ENCODE measurements at regions not wholly inside any gene's neighbourhood (a gene's known extent, or its start where the extent isn't known, plus 50 kb on each side); places are given as distances from the start of the nearest gene placed in this dataset.

GRCh38 chr4:18961266-18961665 is 939.7 kb upstream of the LCORL start:
- no peak overlapping the region for H3K4ac ChIP-seq (ENCODE audit: low read depth, low read length)
- no peaks in the 10 kb centered on the region for H3K27me3 ChIP-seq (ENCODE audit: insufficient read depth, low read length)
- no peak overlapping the region for H2AFZ ChIP-seq (ENCODE audit: insufficient read depth, low read length, poor library complexity)
- H4K8ac ChIP-seq (ENCODE audit: low read depth, low read length) = no peak overlapping the region
- no peak overlapping the region for H3K18ac ChIP-seq (ENCODE audit: low read length)
- H3K4me1 ChIP-seq (ENCODE audit: control insufficient read depth in 1 of 2, insufficient read depth in 2 of 2, low read length in 2 of 2) = no peaks in the 10 kb centered on the region
- no peaks in the 10 kb centered on the region for H3K79me1 ChIP-seq (ENCODE audit: low read length)
- H3K4me3 ChIP-seq (ENCODE audit: low read depth, low read length) = no peak overlapping the region
- H4K91ac ChIP-seq (ENCODE audit: low read depth, low read length) = no peak overlapping the region
- H4K12ac ChIP-seq (ENCODE audit: low read depth, low read length) = no peak overlapping the region
- no peak overlapping the region for H3K23ac ChIP-seq (ENCODE audit: low read length)
- no peak overlapping the region for H3K9ac ChIP-seq (ENCODE audit: low read length)
- no peak overlapping the region for H3K27ac ChIP-seq (ENCODE audit: low read depth, low read length)
- H3K36me3 ChIP-seq (ENCODE audit: control insufficient read depth in 1 of 2, insufficient read depth in 2 of 2, low read length in 2 of 2) = no peaks in the 10 kb centered on the region
- DNase-seq = no peak
- H3K4me2 ChIP-seq (ENCODE audit: low read length) = no peak overlapping the region
- no peaks in the 10 kb centered on the region for H3K79me2 ChIP-seq (ENCODE audit: control insufficient read depth, insufficient read depth, low read length, poor library complexity)
- H2AK5ac ChIP-seq (ENCODE audit: low read length) = no peak overlapping the region
- no peaks in the 10 kb centered on the region for H3K9me3 ChIP-seq (ENCODE audit: insufficient read depth, low read depth, low read length)
- H2BK5ac ChIP-seq (ENCODE audit: low read depth, low read length, poor library complexity) = no peak overlapping the region
- H3K14ac ChIP-seq (ENCODE audit: low read length) = no peak overlapping the region
- H2BK12ac ChIP-seq (ENCODE audit: low read length) = no peak overlapping the region
- WGBS (ENCODE audit: extremely low coverage, insufficient coverage, insufficient read length) = no CpG with 5 or more reads among the region's 8 CpGs
- no peak overlapping the region for H2BK120ac ChIP-seq (ENCODE audit: insufficient read depth, low read length, poor library complexity)

- H3K27me3 ChIP-seq (ENCODE audit: insufficient read depth, low read length) = no peaks in the 10 kb centered on the region
- no peaks in the 10 kb centered on the region for H3K79me1 ChIP-seq (ENCODE audit: low read length)
- WGBS (ENCODE audit: extremely low coverage, insufficient coverage, insufficient read length) = no CpG with 5 or more reads among the region's 6 CpGs
- H2BK12ac ChIP-seq (ENCODE audit: low read length) = no peak overlapping the region
- no peak overlapping the region for H4K8ac ChIP-seq (ENCODE audit: low read depth, low read length)
- DNase-seq = no peak
- H3K4me3 ChIP-seq (ENCODE audit: low read depth, low read length) = no peak overlapping the region
- H4K12ac ChIP-seq (ENCODE audit: low read depth, low read length) = no peak overlapping the region
- no peak overlapping the region for H3K23ac ChIP-seq (ENCODE audit: low read length)
- no peaks in the 10 kb centered on the region for H3K4me1 ChIP-seq (ENCODE audit: control insufficient read depth in 1 of 2, insufficient read depth in 2 of 2, low read length in 2 of 2)
- no peak overlapping the region for H3K14ac ChIP-seq (ENCODE audit: low read length)
- no peak overlapping the region for H3K4ac ChIP-seq (ENCODE audit: low read depth, low read length)
- H3K36me3 ChIP-seq (ENCODE audit: control insufficient read depth in 1 of 2, insufficient read depth in 2 of 2, low read length in 2 of 2) = no peaks in the 10 kb centered on the region
- H3K4me2 ChIP-seq (ENCODE audit: low read length) = no peak overlapping the region
- H3K9me3 ChIP-seq (ENCODE audit: insufficient read depth, low read depth, low read length) = no peaks in the 10 kb centered on the region
- no peak overlapping the region for H4K91ac ChIP-seq (ENCODE audit: low read depth, low read length)
- H3K9ac ChIP-seq (ENCODE audit: low read length) = no peak overlapping the region
- no peak overlapping the region for H3K18ac ChIP-seq (ENCODE audit: low read length)
- no peak overlapping the region for H2BK120ac ChIP-seq (ENCODE audit: insufficient read depth, low read length, poor library complexity)
- no peak overlapping the region for H2BK5ac ChIP-seq (ENCODE audit: low read depth, low read length, poor library complexity)
- H3K27ac ChIP-seq (ENCODE audit: low read depth, low read length) = no peak overlapping the region
- no peak overlapping the region for H2AK5ac ChIP-seq (ENCODE audit: low read length)
- no peak overlapping the region for H2AFZ ChIP-seq (ENCODE audit: insufficient read depth, low read length, poor library complexity)
- no peaks in the 10 kb centered on the region for H3K79me2 ChIP-seq (ENCODE audit: control insufficient read depth, insufficient read depth, low read length, poor library complexity)
Measured at GRCh38 chr4:18957716-18958115, 936.2 kb upstream of the LCORL start.

- H2BK5ac ChIP-seq (ENCODE audit: low read depth, low read length, poor library complexity) = no peak overlapping the region
- no CpG with 5 or more reads among the region's 2 CpGs for WGBS (ENCODE audit: extremely low coverage, insufficient coverage, insufficient read length)
- H3K27me3 ChIP-seq (ENCODE audit: insufficient read depth, low read length) = no peaks in the 10 kb centered on the region
Measured at GRCh38 chr4:18954538-18954937, 933.0 kb upstream of the LCORL start.

GRCh38 chr4:18953613-18954012 is 932.1 kb upstream of the LCORL start:
- H2BK5ac ChIP-seq (ENCODE audit: low read depth, low read length, poor library complexity) = no peak overlapping the region
- no peak overlapping the region for H2BK12ac ChIP-seq (ENCODE audit: low read length)
- H3K23ac ChIP-seq (ENCODE audit: low read length) = no peak overlapping the region
- H4K12ac ChIP-seq (ENCODE audit: low read depth, low read length) = no peak overlapping the region
- no peaks in the 10 kb centered on the region for H3K27me3 ChIP-seq (ENCODE audit: insufficient read depth, low read length)
- H2BK120ac ChIP-seq (ENCODE audit: insufficient read depth, low read length, poor library complexity) = no peak overlapping the region
- no peak overlapping the region for H3K4me3 ChIP-seq (ENCODE audit: low read depth, low read length)
- H3K4ac ChIP-seq (ENCODE audit: low read depth, low read length) = no peak overlapping the region
- no peak overlapping the region for H4K8ac ChIP-seq (ENCODE audit: low read depth, low read length)
- H3K79me2 ChIP-seq (ENCODE audit: control insufficient read depth, insufficient read depth, low read length, poor library complexity) = no peaks in the 10 kb centered on the region
- H4K91ac ChIP-seq (ENCODE audit: low read depth, low read length) = no peak overlapping the region
- no peaks in the 10 kb centered on the region for H3K79me1 ChIP-seq (ENCODE audit: low read length)
- no peak overlapping the region for H3K18ac ChIP-seq (ENCODE audit: low read length)
- H3K9me3 ChIP-seq (ENCODE audit: insufficient read depth, low read depth, low read length) = no peaks in the 10 kb centered on the region
- DNase-seq = no peak
- H3K27ac ChIP-seq (ENCODE audit: low read depth, low read length) = no peak overlapping the region
- H3K4me2 ChIP-seq (ENCODE audit: low read length) = no peak overlapping the region
- no peak overlapping the region for H3K9ac ChIP-seq (ENCODE audit: low read length)
- H3K14ac ChIP-seq (ENCODE audit: low read length) = no peak overlapping the region
- H3K4me1 ChIP-seq (ENCODE audit: control insufficient read depth in 1 of 2, insufficient read depth in 2 of 2, low read length in 2 of 2) = no peaks in the 10 kb centered on the region
- H2AK5ac ChIP-seq (ENCODE audit: low read length) = no peak overlapping the region
- H2AFZ ChIP-seq (ENCODE audit: insufficient read depth, low read length, poor library complexity) = no peak overlapping the region
- H3K36me3 ChIP-seq (ENCODE audit: control insufficient read depth in 1 of 2, insufficient read depth in 2 of 2, low read length in 2 of 2) = no peaks in the 10 kb centered on the region

More at GRCh38 chr4:18954538-18954937, 933.0 kb upstream of the LCORL start:
- DNase-seq = no peak
- Histone ChIP-seq H2BK120ac (ENCODE audit: insufficient read depth, low read length, poor library complexity) (no peak overlapping the region), H3K4me1 (ENCODE audit: control insufficient read depth in 1 of 2, insufficient read depth in 2 of 2, low read length in 2 of 2) (no peaks in the 10 kb centered on the region), H3K4ac (ENCODE audit: low read depth, low read length) (no peak overlapping the region), H3K9ac (ENCODE audit: low read length) (no peak overlapping the region), H3K14ac (ENCODE audit: low read length) (no peak overlapping the region), H4K91ac (ENCODE audit: low read depth, low read length) (no peak overlapping the region), H3K36me3 (ENCODE audit: control insufficient read depth in 1 of 2, insufficient read depth in 2 of 2, low read length in 2 of 2) (no peaks in the 10 kb centered on the region), H4K8ac (ENCODE audit: low read depth, low read length) (no peak overlapping the region), H2AK5ac (ENCODE audit: low read length) (no peak overlapping the region), H4K12ac (ENCODE audit: low read depth, low read length) (no peak overlapping the region), H3K79me2 (ENCODE audit: control insufficient read depth, insufficient read depth, low read length, poor library complexity) (no peaks in the 10 kb centered on the region), H3K23ac (ENCODE audit: low read length) (no peak overlapping the region), H3K27ac (ENCODE audit: low read depth, low read length) (no peak overlapping the region), H3K18ac (ENCODE audit: low read length) (no peak overlapping the region), H3K4me3 (ENCODE audit: low read depth, low read length) (no peak overlapping the region), H2BK12ac (ENCODE audit: low read length) (no peak overlapping the region), H3K4me2 (ENCODE audit: low read length) (no peak overlapping the region), H3K9me3 (ENCODE audit: insufficient read depth, low read depth, low read length) (no peaks in the 10 kb centered on the region), H3K79me1 (ENCODE audit: low read length) (no peaks in the 10 kb centered on the region), H2AFZ (ENCODE audit: insufficient read depth, low read length, poor library complexity) (no peak overlapping the region)
